ENCODE measurements at regions not wholly inside any gene's neighbourhood (a gene's known extent, or its start where the extent isn't known, plus 50 kb on each side); places are given as distances from the start of the nearest gene placed in this dataset.
"Not testable (repeated sequence)": the region's sequence is repeated elsewhere in the genome, so short reads cannot be mapped to it uniquely, and the experiment has no call there.

- DNase-seq (ENCODE audit: low read depth) = no peak
Observed at GRCh38 chr13:99777873-99778272, 193.7 kb downstream of the ZIC5 start.

- DNase-seq (ENCODE audit: low read depth) = no peak
Observed at GRCh38 chr13:99774644-99775043, 196.9 kb downstream of the ZIC5 start.

- no peak for DNase-seq (ENCODE audit: low read depth)
Observed at GRCh38 chr13:99768986-99769385, 202.6 kb downstream of the ZIC5 start.

- no peak for DNase-seq (ENCODE audit: low read depth)
Observed at GRCh38 chr13:99766641-99767045, 204.9 kb downstream of the ZIC5 start.

- DNase-seq (ENCODE audit: low read depth) = no peak
Observed at GRCh38 chr13:99765869-99766268, 205.7 kb downstream of the ZIC5 start.

- no peak for DNase-seq (ENCODE audit: low read depth)
Observed at GRCh38 chr13:99760456-99760855, 211.1 kb downstream of the ZIC5 start.

- no peak for DNase-seq (ENCODE audit: low read depth)
Observed at GRCh38 chr13:99759163-99759552, 212.4 kb downstream of the ZIC5 start.

GRCh38 chr13:99758460-99759162 lies 213.0 kb downstream of the ZIC5 start:
- no peak for DNase-seq (ENCODE audit: low read depth)

- no peak for DNase-seq (ENCODE audit: low read depth)
Observed at GRCh38 chr13:99757756-99758459, 213.7 kb downstream of the ZIC5 start.

- no peak for DNase-seq (ENCODE audit: low read depth)
Observed at GRCh38 chr13:99756281-99756680, 215.3 kb downstream of the ZIC5 start.

GRCh38 chr13:99754750-99755149 lies 216.8 kb downstream of the ZIC5 start:
- DNase-seq (ENCODE audit: low read depth) = not testable (repeated sequence)

GRCh38 chr13:99752373-99752772 lies 219.2 kb downstream of the ZIC5 start:
- DNase-seq (ENCODE audit: low read depth) = no peak

GRCh38 chr13:99751517-99752199 lies 219.9 kb downstream of the ZIC5 start:
- DNase-seq (ENCODE audit: low read depth) = no peak

GRCh38 chr13:99750951-99751350 lies 220.6 kb downstream of the ZIC5 start:
- no peak for DNase-seq (ENCODE audit: low read depth)

GRCh38 chr13:99749271-99750019 lies 222.1 kb downstream of the ZIC5 start:
- DNase-seq (ENCODE audit: low read depth) = no peak

GRCh38 chr13:99747403-99747710 lies 224.2 kb downstream of the ZIC5 start:
- no peak for DNase-seq (ENCODE audit: low read depth)

GRCh38 chr13:99746637-99747402 lies 224.7 kb downstream of the ZIC5 start:
- DNase-seq (ENCODE audit: low read depth) = no peak

GRCh38 chr13:99743094-99743493 lies 228.5 kb downstream of the ZIC5 start:
- no peak for DNase-seq (ENCODE audit: low read depth)

- DNase-seq (ENCODE audit: low read depth) = no peak
Observed at GRCh38 chr13:99741960-99742359, 229.6 kb downstream of the ZIC5 start.

GRCh38 chr13:99740251-99740979 lies 231.2 kb downstream of the ZIC5 start:
- DNase-seq (ENCODE audit: low read depth) = no peak

- no peak for DNase-seq (ENCODE audit: low read depth)
Observed at GRCh38 chr13:99738626-99739025, 232.9 kb downstream of the ZIC5 start.

Data from HS-27A (cell line).